ENCODE measurements at regions not wholly inside any gene's neighbourhood (a gene's known extent, or its start where the extent isn't known, plus 50 kb on each side); places are given as distances from the start of the nearest gene placed in this dataset.

GRCh38 chr4:158443731-158444130 is 78.0 kb upstream of the RXFP1 start:
- no peak overlapping the region for H3K27ac ChIP-seq (ENCODE audit: extremely low read depth, low read depth, low read length)
- TF ChIP-seq ZNF660 (tag by site-specific recombination; IDR thresholded peaks at IDR 0.05), result no peak
- TF ChIP-seq ZNF843 (tag by site-specific recombination; IDR thresholded peaks at IDR 0.05), result no peak
- TF ChIP-seq ZNF529 (tag by site-specific recombination; IDR thresholded peaks at IDR 0.05; ENCODE audit: insufficient replicate concordance), result no peak
- TF ChIP-seq ELK4 (IDR thresholded peaks at IDR 0.05; ENCODE audit: borderline replicate concordance, low read depth, low read length), result no peak
- no peak for TF ChIP-seq CTCF (tag by site-specific recombination; IDR thresholded peaks at IDR 0.05)
- CTCF ChIA-PET, result interaction anchor here (0.6 kb wide), 2 partner anchors 59 to 759 kb away, joined by 3 to 4 read pairs; no protein-coding TSS in a partner anchor

GRCh38 chr4:158444621-158445020 is 77.1 kb upstream of the RXFP1 start:
- Histone ChIP-seq H3K4me3 (ENCODE audit: low read depth, low read length) (no peak overlapping the region), H3K36me3 (ENCODE audit: control insufficient read depth in 2 of 2, insufficient read depth in 1 of 2, low read length in 2 of 2) (no peaks in the 10 kb centered on the region), H3K4me1 (ENCODE audit: control insufficient read depth, insufficient read depth, low read length) (no peaks in the 10 kb centered on the region), H3K27ac (ENCODE audit: extremely low read depth, low read depth, low read length) (no peak overlapping the region), H3K9me3 (ENCODE audit: control insufficient read depth, insufficient read depth, low read depth, low read length) (no peaks in the 10 kb centered on the region)
- ChIA-PET POLR2A (no interaction called here), CTCF (no interaction called here)
- TF ChIP-seq ZSCAN4 (tag by site-specific recombination; IDR thresholded peaks at IDR 0.05), result no peak
- no peak for TF ChIP-seq GFI1B (tag by site-specific recombination; IDR thresholded peaks at IDR 0.05)
- TF ChIP-seq ZNF350 (tag by site-specific recombination; IDR thresholded peaks at IDR 0.05), result no peak
- TF ChIP-seq WT1 (tag by site-specific recombination; IDR thresholded peaks at IDR 0.05), result no peak
- TF ChIP-seq INSM2 (tag by site-specific recombination; IDR thresholded peaks at IDR 0.05), result no peak
- no peak for TF ChIP-seq GLIS2 (tag by site-specific recombination; IDR thresholded peaks at IDR 0.05)
- no peak for TF ChIP-seq ZSCAN30 (tag by site-specific recombination; IDR thresholded peaks at IDR 0.05)
- TF ChIP-seq ZNF707 (tag by site-specific recombination; IDR thresholded peaks at IDR 0.05), result no peak
- no peak for TF ChIP-seq PRDM10 (tag by site-specific recombination; IDR thresholded peaks at IDR 0.05)
- no peak for TF ChIP-seq ZNF2 (tag by site-specific recombination; IDR thresholded peaks at IDR 0.05)
- TF ChIP-seq ZNF610 (tag by site-specific recombination; IDR thresholded peaks at IDR 0.05; ENCODE audit: borderline replicate concordance), result no peak
- no peak for TF ChIP-seq SP7 (tag by site-specific recombination; IDR thresholded peaks at IDR 0.05)
- no peak for TF ChIP-seq ZNF354C (tag by site-specific recombination; IDR thresholded peaks at IDR 0.05; ENCODE audit: borderline replicate concordance, low read depth)
- TF ChIP-seq HOXD13 (CRISPR knock-in tag; IDR thresholded peaks at IDR 0.05; ENCODE audit: borderline replicate concordance), result no peak
- no peak for TF ChIP-seq ZBTB21 (tag by site-specific recombination; IDR thresholded peaks at IDR 0.05)
- no peak for TF ChIP-seq ZNF473 (tag by site-specific recombination; IDR thresholded peaks at IDR 0.05)

More at GRCh38 chr4:158443731-158444130, 78.0 kb upstream of the RXFP1 start:
- POLR2A ChIA-PET, result no interaction called here
- Histone ChIP-seq H3K4me1 (ENCODE audit: control insufficient read depth, insufficient read depth, low read length) (no peaks in the 10 kb centered on the region), H3K9me3 (ENCODE audit: control insufficient read depth, insufficient read depth, low read depth, low read length) (no peaks in the 10 kb centered on the region), H3K36me3 (ENCODE audit: control insufficient read depth in 2 of 2, insufficient read depth in 1 of 2, low read length in 2 of 2) (no peaks in the 10 kb centered on the region), H3K4me3 (ENCODE audit: low read depth, low read length) (no peak overlapping the region)
